Endothelial cell of hepatic sinusoid (primary cell): ENCODE measurements at regions not wholly inside any gene's neighbourhood (a gene's known extent, or its start where the extent isn't known, plus 50 kb on each side); places are given as distances from the start of the nearest gene placed in this dataset.

Experiments
- in situ Hi-C: cut with HindIII; loops from 2 replicates; pipeline ENCODE4 v1.10.0; 2017; ENCODE audit warnings: low sequenced_read_pairs

GRCh38 chr4:163755013-163755412, 260.5 kb downstream of the TMA16 start:
- in situ Hi-C loops, result no loop called here

GRCh38 chr4:163757219-163757618, 262.7 kb downstream of the TMA16 start:
- in situ Hi-C loops, result no loop called here

- in situ Hi-C loops, result no loop called here
These were observed 263.5 kb downstream of the TMA16 start for GRCh38 chr4:163758032-163758431.

GRCh38 chr4:163762741-163763140, 268.3 kb downstream of the TMA16 start:
- in situ Hi-C loops, result no loop called here

- in situ Hi-C loops, result no loop called here
These were observed 270.1 kb downstream of the TMA16 start for GRCh38 chr4:163764569-163764968.

- in situ Hi-C loops, result no loop called here
These were observed 273.5 kb downstream of the TMA16 start for GRCh38 chr4:163768014-163768413.

- in situ Hi-C loops, result no loop called here
These were observed 277.7 kb downstream of the TMA16 start for GRCh38 chr4:163772238-163772637.

- in situ Hi-C loops, result no loop called here
These were observed 279.4 kb downstream of the TMA16 start for GRCh38 chr4:163773940-163774339.

GRCh38 chr4:163776957-163777356, 282.5 kb downstream of the TMA16 start:
- in situ Hi-C loops, result no loop called here

GRCh38 chr4:163781726-163782125, 287.2 kb downstream of the TMA16 start:
- in situ Hi-C loops, result no loop called here

GRCh38 chr4:163790231-163790630, 295.7 kb downstream of the TMA16 start:
- in situ Hi-C loops, result no loop called here

- in situ Hi-C loops, result no loop called here
These were observed 301.4 kb downstream of the TMA16 start for GRCh38 chr4:163795885-163796284.

- in situ Hi-C loops, result no loop called here
These were observed 309.5 kb downstream of the TMA16 start for GRCh38 chr4:163804001-163804400.

- in situ Hi-C loops, result no loop called here
These were observed 312.2 kb downstream of the TMA16 start for GRCh38 chr4:163806653-163807052.

GRCh38 chr4:163808011-163808410, 313.5 kb downstream of the TMA16 start:
- in situ Hi-C loops, result no loop called here

GRCh38 chr4:163810755-163811154, 316.3 kb downstream of the TMA16 start:
- in situ Hi-C loops, result no loop called here

GRCh38 chr4:163815776-163816175, 321.3 kb downstream of the TMA16 start:
- in situ Hi-C loops, result no loop called here

GRCh38 chr4:163816494-163816893, 322.0 kb downstream of the TMA16 start:
- in situ Hi-C loops, result no loop called here

- in situ Hi-C loops, result no loop called here
These were observed 324.2 kb downstream of the TMA16 start for GRCh38 chr4:163818673-163819072.

GRCh38 chr4:163833669-163834068, 339.2 kb downstream of the TMA16 start:
- in situ Hi-C loops, result no loop called here

GRCh38 chr4:163846008-163846407, 351.5 kb downstream of the TMA16 start:
- in situ Hi-C loops, result no loop called here

GRCh38 chr4:163852246-163852645, 357.8 kb downstream of the TMA16 start:
- in situ Hi-C loops, result no loop called here

- in situ Hi-C loops, result no loop called here
These were observed 363.4 kb downstream of the TMA16 start for GRCh38 chr4:163857903-163858302.

GRCh38 chr4:163858515-163858914, 364.0 kb downstream of the TMA16 start:
- in situ Hi-C loops, result no loop called here
